SU-DHL-6 (cell line): ENCODE measurements at regions not wholly inside any gene's neighbourhood (a gene's known extent, or its start where the extent isn't known, plus 50 kb on each side); places are given as distances from the start of the nearest gene placed in this dataset.

Source experiments
- EZH2phosphoT487 ChIP-seq: fragments of 200-600 bp; sonication (generic), shearing (Covaris generic); conservative IDR thresholded peaks from 2 replicates; pipeline ENCODE4 v1.6.1; 2018; ENCODE audit warnings: mild to moderate bottlenecking, antibody characterized with exemption, low read length, moderate library complexity, mixed read lengths
- TF ChIP-seq, protein P1 (sequence below): fragments of 200-600 bp; sonication (generic); IDR thresholded peaks from one replicate; pipeline ENCODE4 v1.5.1; 2017; ENCODE audit warnings: antibody characterized with exemption, mild to moderate bottlenecking, low read length, moderate library complexity; ENCODE audit not compliant: insufficient read depth, poor library complexity, severe bottlenecking

DNA sequence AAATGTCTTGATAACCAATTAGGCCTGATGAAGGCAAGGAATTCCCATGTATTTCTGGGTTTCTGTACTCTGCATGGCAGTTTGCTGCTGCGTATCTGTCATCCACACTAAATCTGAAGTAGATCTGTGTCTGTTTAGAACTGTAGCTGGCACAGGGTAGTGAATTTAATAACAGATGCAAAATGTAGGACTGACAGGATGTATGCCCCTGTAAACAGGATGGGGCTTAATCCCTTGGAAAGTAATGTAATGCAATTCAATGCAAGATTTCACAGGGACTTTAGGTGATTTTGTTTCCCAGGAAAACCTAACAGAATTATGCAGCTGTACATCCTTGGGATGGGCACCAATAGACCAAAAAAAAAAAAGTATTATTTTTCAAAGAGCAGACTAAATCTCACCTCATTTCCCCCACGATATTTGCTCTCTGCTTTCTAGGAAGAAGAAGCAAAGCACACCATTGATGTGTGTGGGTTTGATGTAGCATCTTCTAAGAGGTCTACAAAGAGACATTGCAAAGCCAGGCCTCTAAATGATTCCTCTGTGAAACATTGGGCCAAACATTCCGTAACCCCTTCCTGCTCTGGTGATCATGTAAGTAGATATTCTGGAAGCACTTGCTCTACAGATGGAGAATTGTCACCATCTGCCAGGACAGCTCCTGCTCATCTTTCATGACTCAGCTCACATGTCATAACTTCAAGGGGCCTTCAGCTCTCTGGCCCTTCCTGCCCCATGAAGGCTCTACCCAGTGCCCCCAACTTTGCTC, 464.3 kb upstream of the RGMA start:
- TF ChIP-seq, protein P1, sequence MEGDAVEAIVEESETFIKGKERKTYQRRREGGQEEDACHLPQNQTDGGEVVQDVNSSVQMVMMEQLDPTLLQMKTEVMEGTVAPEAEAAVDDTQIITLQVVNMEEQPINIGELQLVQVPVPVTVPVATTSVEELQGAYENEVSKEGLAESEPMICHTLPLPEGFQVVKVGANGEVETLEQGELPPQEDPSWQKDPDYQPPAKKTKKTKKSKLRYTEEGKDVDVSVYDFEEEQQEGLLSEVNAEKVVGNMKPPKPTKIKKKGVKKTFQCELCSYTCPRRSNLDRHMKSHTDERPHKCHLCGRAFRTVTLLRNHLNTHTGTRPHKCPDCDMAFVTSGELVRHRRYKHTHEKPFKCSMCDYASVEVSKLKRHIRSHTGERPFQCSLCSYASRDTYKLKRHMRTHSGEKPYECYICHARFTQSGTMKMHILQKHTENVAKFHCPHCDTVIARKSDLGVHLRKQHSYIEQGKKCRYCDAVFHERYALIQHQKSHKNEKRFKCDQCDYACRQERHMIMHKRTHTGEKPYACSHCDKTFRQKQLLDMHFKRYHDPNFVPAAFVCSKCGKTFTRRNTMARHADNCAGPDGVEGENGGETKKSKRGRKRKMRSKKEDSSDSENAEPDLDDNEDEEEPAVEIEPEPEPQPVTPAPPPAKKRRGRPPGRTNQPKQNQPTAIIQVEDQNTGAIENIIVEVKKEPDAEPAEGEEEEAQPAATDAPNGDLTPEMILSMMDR, result no peak
- no peak for TF ChIP-seq EZH2phosphoT487
